ENCODE measurements at regions not wholly inside any gene's neighbourhood (a gene's known extent, or its start where the extent isn't known, plus 50 kb on each side); places are given as distances from the start of the nearest gene placed in this dataset.
A peak's percentile ranks its signal among the peaks of the same experiment; 100 is the strongest.

- TF ChIP-seq EP300 (IDR thresholded peaks at IDR 0.05) = no peak
- peak in 1 of 7 experiments; percentile 24 for TF ChIP-seq CTCF (IDR thresholded peaks at IDR 0.05)
- TF ChIP-seq POLR2A (IDR thresholded peaks at IDR 0.05) = no peak
These were observed 140.4 kb downstream of the TEX29 start for GRCh38 chr13:111460548-111461444.

All from stomach (tissue), 4 donors.